K562 (cell line): ENCODE measurements at regions not wholly inside any gene's neighbourhood (a gene's known extent, or its start where the extent isn't known, plus 50 kb on each side); places are given as distances from the start of the nearest gene placed in this dataset.

Source experiments
- ATAC-seq: fragments of 200-7000 bp; cut with Tn5 transposase; 3 replicates; pipeline ENCODE4 v1.9.1; 2020; ENCODE audit warnings: moderate library complexity
- BruUV-seq: library from RNA; stranded (reverse); fragments of 400-500 nt; replicated peaks from 2 replicates; lab custom pipeline; 2021; lab: Mats Ljungman, UMichigan
- CTCF ChIA-PET: fragments of 300-600 bp; formaldehyde crosslinking; extraction: SDS; loops from one replicate; lab custom pipeline; 2021; ENCODE audit warnings: low intra/inter-chr PET ratio; lab: Yijun Ruan, JAX
- POLR2A ChIA-PET: fragments of 300-600, 350-650 bp; sonication (Branson Sonifier 250); formaldehyde crosslinking; extraction: SDS; loops from one replicate; lab custom pipeline; 2021; ENCODE audit warnings: antibody characterized with exemption, inconsistent platforms; lab: Yijun Ruan, JAX
- DNase-seq, 4 experiments: peaks; one replicate each; pipeline versions ENCODE4 v3.0.0 to v3.0.0-alpha.2; 2011 to 2018; ENCODE audit warnings: low spot score in 3 of 4, mixed read lengths in 3 of 4; ENCODE audit errors: extremely low read depth in 1 of 4
- FAIRE-seq: peaks from 2 replicates; lab custom pipeline; 2011; peaks lifted over from hg19 to GRCh38; lab: Jason Lieb, UNC
- H2AFZ ChIP-seq: 2 replicates; pipeline ENCODE4 v1.6.0; 2011; ENCODE audit warnings: low read depth, low read length, control low read depth, inconsistent platforms
- H3K27ac ChIP-seq: fragments of 200-600 bp; 3 replicates; pipeline ENCODE4 v1.8.0; 2011; ENCODE audit warnings: low read depth, mild to moderate bottlenecking, control low read depth, inconsistent platforms, low read length, moderate library complexity, mixed read lengths; ENCODE audit errors: extremely low read depth
- H3K27me3 ChIP-seq, 2 experiments: fragments of 300-600 bp in 1 of 2; 2 replicates in 1 of 2; 3 replicates in 1 of 2; pipeline versions ENCODE4 v1.6.0 to v1.8.0; 2011; ENCODE audit warnings: inconsistent platforms in 2 of 2, low read length in 2 of 2, mild to moderate bottlenecking in 1 of 2, mixed read lengths in 1 of 2, moderate library complexity in 1 of 2; ENCODE audit not compliant: control insufficient read depth in 2 of 2, insufficient read depth in 2 of 2
- H3K36me3 ChIP-seq: fragments of 300-600 bp; 3 replicates; pipeline ENCODE4 v1.8.0; 2011; ENCODE audit warnings: mild to moderate bottlenecking, low read length, inconsistent platforms; ENCODE audit not compliant: control insufficient read depth, insufficient read depth
- H3K4me1 ChIP-seq, 2 experiments: fragments of 200-600 bp in 1 of 2; replicated peaks in 1 of 2; 2 replicates in 1 of 2; 3 replicates in 1 of 2; pipeline versions ENCODE4 v1.5.1 to v1.8.0; 2011; ENCODE audit warnings: inconsistent platforms in 2 of 2, low read length in 2 of 2, mild to moderate bottlenecking in 1 of 2, mixed read lengths in 1 of 2, moderate library complexity in 1 of 2; ENCODE audit not compliant: control insufficient read depth in 2 of 2, insufficient read depth in 2 of 2
- H3K4me2 ChIP-seq: 2 replicates; pipeline ENCODE4 v1.6.1; 2011; ENCODE audit warnings: low read length, control low read depth, inconsistent platforms, mixed read lengths; ENCODE audit not compliant: insufficient read depth
- H3K4me3 ChIP-seq: fragments of 200-600 bp; sonication (generic), shearing (Covaris generic); 2 replicates; pipeline ENCODE4 v1.5.1; 2016; ENCODE audit warnings: control low read depth, inconsistent platforms
- H3K79me2 ChIP-seq: fragments of 200-600 bp; 3 replicates; pipeline ENCODE4 v1.8.0; 2011; ENCODE audit warnings: low read length, inconsistent platforms; ENCODE audit not compliant: control insufficient read depth, insufficient read depth
- H3K9ac ChIP-seq, 2 experiments: 2 replicates each; pipeline versions ENCODE4 v1.6.0 to v1.6.1; 2011; ENCODE audit warnings: low read depth in 2 of 2, low read length in 2 of 2, control low read depth in 1 of 2, inconsistent platforms in 1 of 2, mild to moderate bottlenecking in 1 of 2, mixed read lengths in 1 of 2; ENCODE audit not compliant: insufficient read depth in 1 of 2
- H3K9me1 ChIP-seq: one replicate; pipeline ENCODE4 v1.6.0; 2011; ENCODE audit warnings: inconsistent platforms, mild to moderate bottlenecking, low read length, moderate library complexity; ENCODE audit not compliant: control insufficient read depth, insufficient read depth
- H3K9me3 ChIP-seq: replicated peaks from 2 replicates; pipeline ENCODE4 v1.5.1; 2011; ENCODE audit warnings: low read depth, low read length, inconsistent platforms; ENCODE audit not compliant: control insufficient read depth, insufficient read depth
- H4K20me1 ChIP-seq: replicated peaks from 2 replicates; pipeline ENCODE4 v1.6.1; 2011; ENCODE audit warnings: low read length, inconsistent platforms, mixed read lengths; ENCODE audit not compliant: control insufficient read depth, insufficient read depth
- C11orf30 ChIP-seq: fragments of 450-650 bp; IDR thresholded peaks from 2 replicates; pipeline ENCODE4 v1.6.1; 2016; ENCODE audit warnings: low read depth, mild to moderate bottlenecking
- CBX2 ChIP-seq: fragments of 200-600 bp; sonication (generic); IDR thresholded peaks from one replicate; pipeline ENCODE4 v1.6.1; 2012; ENCODE audit warnings: mild to moderate bottlenecking, low read length, inconsistent platforms; ENCODE audit not compliant: insufficient read depth, poor library complexity, severe bottlenecking
- HCFC1 ChIP-seq: IDR thresholded peaks from 2 replicates; pipeline ENCODE4 v1.6.1; 2012; ENCODE audit warnings: low read depth, low read length, improper control_type of control experiment
- JUND ChIP-seq, 2 experiments: IDR thresholded peaks; 2 replicates in 1 of 2; 3 replicates in 1 of 2; pipeline ENCODE4 v1.6.1; 2011; ENCODE audit warnings: borderline replicate concordance in 2 of 2, low read depth in 2 of 2, low read length in 2 of 2, improper control_type of control experiment in 1 of 2, missing biosample characterization in 1 of 2, missing genetic modification characterization in 1 of 2, missing genetic modification reagents in 1 of 2
- NFXL1 ChIP-seq: fragments of 450-650 bp; formaldehyde crosslinking; IDR thresholded peaks from 2 replicates; pipeline ENCODE4 v1.4.0; 2021; ENCODE audit warnings: mild to moderate bottlenecking
- RUNX1 ChIP-seq: sonication (generic); IDR thresholded peaks from 2 replicates; pipeline ENCODE4 v1.6.1; 2016; ENCODE audit warnings: antibody characterized with exemption, low read depth
- SP2 ChIP-seq: IDR thresholded peaks from 2 replicates; pipeline ENCODE4 v1.6.1; 2011; ENCODE audit warnings: mild to moderate bottlenecking, low read depth, low read length, moderate library complexity; ENCODE audit not compliant: poor library complexity, severe bottlenecking; ENCODE audit errors: extremely low read depth
- ZSCAN32 ChIP-seq: fragments of 450-650 bp; formaldehyde crosslinking; IDR thresholded peaks from 2 replicates; pipeline ENCODE4 v1.4.0; 2020; ENCODE audit warnings: mild to moderate bottlenecking, moderate library complexity
- WGBS: fragments of 100-300 bp; shearing (Covaris generic); methylation state at CpG from one replicate; pipeline ENCODE4 v1.1.6; 2016; ENCODE audit warnings: low coverage, mixed read lengths; ENCODE audit not compliant: insufficient coverage; ENCODE audit errors: missing lambda C conversion rate; 5-methylcytosine and 5-hydroxymethylcytosine counted together
- in situ Hi-C: fragments of 300-500 bp; cut with MboI; formaldehyde crosslinking; loops from 4 replicates; pipeline ENCODE4 v1.15.0; 2018; ENCODE audit warnings: inconsistent platforms, mixed read lengths
- intact Hi-C: fragments of 100-400 bp; cut with micrococcal nuclease; formaldehyde crosslinking; loops from 2 replicates; pipeline ENCODE4 v1.14.2; 2022
- TF ChIP-seq, protein P1 (sequence below), 2 experiments: fragments of 450-650 bp in 1 of 2; sonication (generic) in 1 of 2; formaldehyde crosslinking in 1 of 2; IDR thresholded peaks in 1 of 2; conservative IDR thresholded peaks in 1 of 2; 2 replicates each; pipeline versions ENCODE4 v1.6.1 to v1.8.1; 2016 to 2023; ENCODE audit warnings: mild to moderate bottlenecking in 2 of 2, moderate library complexity in 2 of 2, inconsistent platforms in 1 of 2, missing genetic modification reagents in 1 of 2

DNA sequence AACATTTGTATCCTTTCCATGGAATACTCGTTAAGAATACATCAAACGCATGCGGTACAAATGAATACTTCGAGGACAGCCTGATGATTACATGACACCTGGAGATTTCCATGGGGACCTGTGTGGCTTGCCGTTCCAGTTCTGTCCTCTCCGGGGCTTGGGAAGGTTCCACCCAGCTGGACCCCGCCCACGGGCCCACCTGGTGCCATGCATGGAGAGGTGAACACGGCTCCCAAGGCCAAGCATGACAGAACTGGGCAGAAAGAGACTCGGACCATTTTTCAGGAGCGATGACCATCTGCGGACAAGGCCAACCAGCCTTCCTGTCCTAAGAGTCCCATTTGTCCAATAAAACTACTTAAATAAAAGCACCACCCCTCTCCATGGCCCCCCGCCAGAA is 80.1 kb downstream of the TEX36 start:
- H3K36me3 ChIP-seq: no peaks in the 10 kb centered on the region
- no peaks in the 10 kb centered on the region for H4K20me1 ChIP-seq
- no peak overlapping the region for H2AFZ ChIP-seq
- H3K9me1 ChIP-seq: no peaks in the 10 kb centered on the region
- CTCF ChIA-PET: no interaction called here
- DNase-seq (no peak), ATAC-seq (no peak), FAIRE-seq (no peak)
- no peak overlapping the region for H3K4me2 ChIP-seq
- H3K27me3 ChIP-seq: peaks cover 0 to 5% of the 10 kb centered on the region in 2 experiments; a peak in 3 of 5 replicates
- WGBS: 9% methylated on average over 12 of the region's 13 CpGs
- H3K9ac ChIP-seq: no peak overlapping the region
- no peaks in the 10 kb centered on the region for H3K9me3 ChIP-seq
- in situ Hi-C loops (no loop called here), intact Hi-C loops (no loop called here)
- H3K79me2 ChIP-seq: no peaks in the 10 kb centered on the region
- no peak overlapping the region for H3K27ac ChIP-seq
- no peak overlapping the region for H3K4me3 ChIP-seq
- POLR2A ChIA-PET: interaction anchor here (0.6 kb wide), 1 partner anchor 811 kb away, joined by 3 read pairs; the partner anchor contains the start of gene EEF1AKMT2
- TF ChIP-seq SP2: no peak
- TF ChIP-seq JUND (IDR thresholded peaks at IDR 0.05; ENCODE audit: borderline replicate concordance, low read depth, low read length): no peak
- TF ChIP-seq JUND (tag; IDR thresholded peaks at IDR 0.05; ENCODE audit: borderline replicate concordance, low read depth, low read length): no peak
- no peak for TF ChIP-seq HCFC1
- TF ChIP-seq ZSCAN32 (CRISPR knock-in tag): no peak
- TF ChIP-seq RUNX1: no peak
- TF ChIP-seq C11orf30: no peak
- TF ChIP-seq NFXL1: no peak
- no peak for TF ChIP-seq CBX2
- TF ChIP-seq, protein P1, sequence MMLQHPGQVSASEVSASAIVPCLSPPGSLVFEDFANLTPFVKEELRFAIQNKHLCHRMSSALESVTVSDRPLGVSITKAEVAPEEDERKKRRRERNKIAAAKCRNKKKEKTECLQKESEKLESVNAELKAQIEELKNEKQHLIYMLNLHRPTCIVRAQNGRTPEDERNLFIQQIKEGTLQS (IDR thresholded peaks at IDR 0.05): no peak
- TF ChIP-seq, protein P1 (CRISPR knock-in tag; conservative IDR thresholded peaks at IDR 0.05): no peak
- BruUV-seq: no TSS peak
- peaks cover 0 to 3% of the 10 kb centered on the region in 2 experiments; a peak in 1 of 5 replicates for H3K4me1 ChIP-seq
